ENCODE measurements at regions not wholly inside any gene's neighbourhood (a gene's known extent, or its start where the extent isn't known, plus 50 kb on each side); places are given as distances from the start of the nearest gene placed in this dataset.

DNA sequence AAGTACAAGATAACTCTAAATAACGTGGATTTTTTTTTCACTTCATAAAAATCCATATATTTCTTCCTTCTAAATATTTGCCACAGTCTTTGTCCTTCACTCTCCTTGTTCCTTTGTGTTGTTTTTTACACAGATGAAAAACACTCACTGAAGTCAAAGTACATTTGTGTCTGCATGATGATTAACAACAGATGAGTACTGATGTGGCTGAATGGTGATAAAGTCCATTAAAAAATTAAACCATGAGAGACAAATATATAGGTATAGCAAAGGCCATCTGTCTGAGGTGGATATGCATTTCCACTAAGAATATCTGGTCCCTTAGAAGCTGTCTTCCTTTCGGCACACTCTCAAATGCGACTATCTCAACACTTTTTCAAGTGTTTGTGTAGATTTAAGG lies 317.5 kb upstream of the MCTP2 start:
- Mint-ChIP-seq H3K27me3 (ENCODE audit: unreplicated experiment) (no peaks in the 10 kb centered on the region), H3K27ac (ENCODE audit: unreplicated experiment) (no peak overlapping the region), H3K36me3 (ENCODE audit: unreplicated experiment) (no peaks in the 10 kb centered on the region), H3K4me3 (ENCODE audit: unreplicated experiment) (no peak overlapping the region), H3K4me1 (ENCODE audit: low read depth, unreplicated experiment) (no peaks in the 10 kb centered on the region), H3K9me3 (ENCODE audit: unreplicated experiment) (no peaks in the 10 kb centered on the region)
- TF ChIP-seq, protein P1, sequence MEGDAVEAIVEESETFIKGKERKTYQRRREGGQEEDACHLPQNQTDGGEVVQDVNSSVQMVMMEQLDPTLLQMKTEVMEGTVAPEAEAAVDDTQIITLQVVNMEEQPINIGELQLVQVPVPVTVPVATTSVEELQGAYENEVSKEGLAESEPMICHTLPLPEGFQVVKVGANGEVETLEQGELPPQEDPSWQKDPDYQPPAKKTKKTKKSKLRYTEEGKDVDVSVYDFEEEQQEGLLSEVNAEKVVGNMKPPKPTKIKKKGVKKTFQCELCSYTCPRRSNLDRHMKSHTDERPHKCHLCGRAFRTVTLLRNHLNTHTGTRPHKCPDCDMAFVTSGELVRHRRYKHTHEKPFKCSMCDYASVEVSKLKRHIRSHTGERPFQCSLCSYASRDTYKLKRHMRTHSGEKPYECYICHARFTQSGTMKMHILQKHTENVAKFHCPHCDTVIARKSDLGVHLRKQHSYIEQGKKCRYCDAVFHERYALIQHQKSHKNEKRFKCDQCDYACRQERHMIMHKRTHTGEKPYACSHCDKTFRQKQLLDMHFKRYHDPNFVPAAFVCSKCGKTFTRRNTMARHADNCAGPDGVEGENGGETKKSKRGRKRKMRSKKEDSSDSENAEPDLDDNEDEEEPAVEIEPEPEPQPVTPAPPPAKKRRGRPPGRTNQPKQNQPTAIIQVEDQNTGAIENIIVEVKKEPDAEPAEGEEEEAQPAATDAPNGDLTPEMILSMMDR (IDR thresholded peaks at IDR 0.05; ENCODE audit: partially characterized antibody, unreplicated experiment): no peak
- DNase-seq: no peak

DNA sequence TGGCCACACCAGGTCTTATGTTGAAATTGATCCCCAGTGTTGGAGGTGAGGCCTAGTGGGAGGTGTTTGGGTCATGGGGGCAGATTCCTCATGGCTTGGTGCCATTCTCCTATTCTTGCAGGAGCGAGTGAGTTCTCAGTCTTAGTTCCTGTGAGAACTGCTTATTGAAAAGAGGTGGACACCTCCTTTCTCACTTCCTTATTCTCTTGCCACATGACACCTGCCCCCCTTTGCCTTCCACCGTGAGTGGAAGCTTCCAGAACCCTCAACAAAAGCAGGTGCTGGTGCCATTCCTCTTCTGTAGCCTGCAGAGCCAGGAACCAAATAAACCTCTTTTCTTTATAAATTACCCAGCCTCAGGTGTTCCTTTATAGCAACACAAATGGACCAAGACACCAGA lies 318.1 kb upstream of the MCTP2 start:
- H3K9me3 Mint-ChIP-seq (ENCODE audit: unreplicated experiment): no peaks in the 10 kb centered on the region
- TF ChIP-seq, protein P1 (IDR thresholded peaks at IDR 0.05; ENCODE audit: partially characterized antibody, unreplicated experiment): no peak
- H3K4me3 Mint-ChIP-seq (ENCODE audit: unreplicated experiment): no peak overlapping the region
- no peaks in the 10 kb centered on the region for H3K27me3 Mint-ChIP-seq (ENCODE audit: unreplicated experiment)
- no peaks in the 10 kb centered on the region for H3K4me1 Mint-ChIP-seq (ENCODE audit: low read depth, unreplicated experiment)
- no peaks in the 10 kb centered on the region for H3K36me3 Mint-ChIP-seq (ENCODE audit: unreplicated experiment)
- no peak overlapping the region for H3K27ac Mint-ChIP-seq (ENCODE audit: unreplicated experiment)
- no peak for DNase-seq

DNA sequence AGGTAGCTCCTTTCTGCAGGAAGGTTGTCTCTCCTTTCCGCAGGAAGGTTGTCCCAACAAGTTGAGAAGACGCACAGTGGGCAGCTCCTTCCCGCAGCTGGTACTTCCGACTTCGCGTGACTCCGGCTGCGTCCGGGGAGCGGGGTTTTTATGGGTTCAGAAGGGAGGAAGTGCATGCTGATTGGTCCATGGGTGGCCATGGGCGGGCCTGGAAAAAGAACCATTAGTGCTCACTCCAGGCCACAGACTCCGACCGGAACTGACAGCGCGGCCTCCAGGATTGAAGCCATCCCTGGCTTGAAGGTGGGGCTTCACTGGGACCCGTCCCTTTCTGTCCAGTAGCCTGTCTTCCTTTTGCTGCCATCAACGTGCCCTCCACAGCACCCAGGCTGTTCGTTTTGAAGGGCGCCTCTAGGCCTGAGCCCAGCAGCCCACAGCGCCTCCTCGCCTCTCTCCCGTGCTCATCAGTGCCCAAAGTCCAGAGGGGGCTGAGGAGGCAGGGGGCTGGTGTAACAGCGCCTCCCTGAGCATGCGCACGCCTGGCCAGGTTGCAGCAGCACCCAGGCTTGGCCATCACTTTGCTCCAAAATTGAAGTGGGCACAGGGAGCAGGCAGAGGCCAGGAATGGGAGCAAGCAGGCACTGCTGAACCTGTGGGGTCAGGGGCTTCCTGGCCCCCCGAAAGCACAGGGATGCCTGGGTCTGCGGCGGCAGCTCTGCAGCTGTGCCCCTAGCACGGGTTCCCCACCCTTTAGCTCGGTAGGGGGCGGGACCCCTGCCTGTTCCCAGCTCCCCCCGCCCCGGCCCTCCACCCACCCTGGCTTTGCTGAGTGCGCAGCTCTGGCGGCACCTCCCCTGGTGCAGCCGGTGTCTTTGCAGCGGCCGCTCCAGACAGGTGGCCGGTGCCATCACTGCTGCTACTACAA lies 330.6 kb upstream of the MCTP2 start:
- Mint-ChIP-seq H3K27me3 (ENCODE audit: unreplicated experiment) (peaks cover under 1% of the 10 kb centered on the region), H3K4me1 (ENCODE audit: low read depth, unreplicated experiment) (peaks cover 14% of the 10 kb centered on the region), H3K4me3 (ENCODE audit: unreplicated experiment) (no peak overlapping the region), H3K9me3 (ENCODE audit: unreplicated experiment) (no peaks in the 10 kb centered on the region), H3K27ac (ENCODE audit: unreplicated experiment) (no peak overlapping the region), H3K36me3 (ENCODE audit: unreplicated experiment) (no peaks in the 10 kb centered on the region)
- TF ChIP-seq, protein P1 (IDR thresholded peaks at IDR 0.05; ENCODE audit: partially characterized antibody, unreplicated experiment): no peak
- DNase-seq: no peak

DNA sequence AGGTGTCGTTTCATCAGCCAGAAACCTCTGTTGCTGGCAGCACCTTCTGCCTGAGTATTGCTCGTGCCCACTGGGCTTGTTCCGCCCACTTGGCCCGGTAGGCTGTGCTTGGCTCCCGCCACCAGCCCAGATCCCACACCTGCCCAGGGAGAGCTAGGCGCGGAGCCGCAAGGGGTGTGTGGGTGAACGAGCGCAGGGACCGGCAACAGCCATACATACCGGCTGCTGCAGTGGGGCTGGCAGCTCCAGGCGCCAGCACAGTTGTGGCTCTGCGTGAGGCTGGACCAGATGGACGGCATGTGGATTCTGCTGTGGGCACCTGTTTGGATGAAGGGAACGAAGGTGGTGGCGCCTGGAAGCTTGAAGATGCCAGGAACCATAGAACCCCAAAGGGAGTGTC lies 331.5 kb upstream of the MCTP2 start:
- TF ChIP-seq, protein P1 (IDR thresholded peaks at IDR 0.05; ENCODE audit: partially characterized antibody, unreplicated experiment): no peak
- H3K36me3 Mint-ChIP-seq (ENCODE audit: unreplicated experiment): no peaks in the 10 kb centered on the region
- H3K4me1 Mint-ChIP-seq (ENCODE audit: low read depth, unreplicated experiment): peaks cover 16% of the 10 kb centered on the region
- H3K4me3 Mint-ChIP-seq (ENCODE audit: unreplicated experiment): no peak overlapping the region
- DNase-seq: no peak
- H3K27ac Mint-ChIP-seq (ENCODE audit: unreplicated experiment): no peak overlapping the region
- peaks cover 2% of the 10 kb centered on the region for H3K27me3 Mint-ChIP-seq (ENCODE audit: unreplicated experiment)
- no peaks in the 10 kb centered on the region for H3K9me3 Mint-ChIP-seq (ENCODE audit: unreplicated experiment)

DNA sequence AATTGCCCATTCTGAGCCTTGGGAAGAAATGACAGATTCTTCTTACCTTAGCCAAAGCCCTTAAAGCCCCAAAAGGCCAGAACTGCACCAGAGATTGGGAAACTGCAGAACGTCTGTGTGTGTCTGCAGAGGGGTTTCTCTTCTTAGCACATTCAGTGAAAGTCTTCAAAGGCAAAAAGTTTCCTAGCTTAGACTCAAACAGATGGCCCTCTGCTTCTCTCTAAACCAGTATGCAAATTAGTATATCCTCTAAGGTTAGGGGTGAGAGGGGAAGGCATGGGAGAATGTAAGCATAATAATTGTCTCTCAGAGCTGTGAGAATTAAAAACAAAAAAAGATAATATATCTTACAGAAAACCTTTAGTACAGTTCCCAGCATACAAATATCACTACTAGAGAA lies 334.0 kb upstream of the MCTP2 start:
- no peaks in the 10 kb centered on the region for H3K36me3 Mint-ChIP-seq (ENCODE audit: unreplicated experiment)
- H3K27ac Mint-ChIP-seq (ENCODE audit: unreplicated experiment): no peak overlapping the region
- no peak for DNase-seq
- peaks cover 7% of the 10 kb centered on the region for H3K4me1 Mint-ChIP-seq (ENCODE audit: low read depth, unreplicated experiment)
- TF ChIP-seq, protein P1 (IDR thresholded peaks at IDR 0.05; ENCODE audit: partially characterized antibody, unreplicated experiment): no peak
- H3K4me3 Mint-ChIP-seq (ENCODE audit: unreplicated experiment): no peak overlapping the region
- H3K9me3 Mint-ChIP-seq (ENCODE audit: unreplicated experiment): no peaks in the 10 kb centered on the region
- peaks cover 2% of the 10 kb centered on the region for H3K27me3 Mint-ChIP-seq (ENCODE audit: unreplicated experiment)
